ENCODE measurements at regions not wholly inside any gene's neighbourhood (a gene's known extent, or its start where the extent isn't known, plus 50 kb on each side); places are given as distances from the start of the nearest gene placed in this dataset.

DNA sequence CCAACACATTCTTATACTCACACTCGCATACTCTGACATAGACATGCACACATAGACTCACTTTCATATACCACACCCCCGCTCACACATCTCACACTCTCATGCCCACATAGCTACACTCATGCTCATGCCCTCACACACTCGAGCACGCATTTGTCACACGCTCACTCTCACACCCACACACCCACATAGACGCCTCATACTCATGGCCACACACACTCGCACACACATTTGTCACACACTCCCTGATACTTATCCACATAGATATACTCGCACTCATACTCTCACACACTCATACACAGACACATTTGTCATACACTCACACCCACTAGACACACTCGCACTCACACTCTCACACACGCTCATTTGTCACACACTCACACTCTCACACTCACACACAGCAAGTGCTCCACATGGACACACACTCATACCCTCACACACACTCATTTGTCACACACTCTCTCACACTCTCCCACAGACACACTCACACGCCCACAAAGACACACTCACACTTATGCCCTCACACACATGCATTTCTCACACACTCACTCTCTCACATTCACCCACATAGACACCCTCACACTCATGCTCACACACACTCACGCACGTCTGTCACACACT lies 50.9 kb downstream of the TNP1 start:
- no peak for DNase-seq (ENCODE audit: low spot score)

DNA sequence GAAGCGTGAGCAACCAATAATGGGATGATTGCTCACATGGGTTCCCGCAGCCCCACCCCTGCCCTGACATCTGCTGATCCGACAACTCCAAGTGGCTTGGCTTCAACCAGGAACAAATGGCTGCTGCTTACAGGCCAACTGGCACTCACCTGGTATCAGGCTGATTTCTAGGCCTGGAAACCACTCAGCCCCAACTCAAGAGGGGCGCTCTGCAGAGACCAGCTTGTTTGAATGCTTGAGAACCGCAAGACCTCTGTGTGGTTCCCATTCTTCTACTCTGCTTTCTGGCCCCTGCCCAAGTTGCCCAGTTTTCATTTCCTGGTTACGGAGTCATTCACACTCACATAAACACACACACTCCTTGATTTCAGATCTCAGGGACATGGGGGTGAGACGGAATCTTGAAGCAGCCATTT lies 52.0 kb downstream of the TNP1 start:
- no peak for DNase-seq (ENCODE audit: low spot score)

DNA sequence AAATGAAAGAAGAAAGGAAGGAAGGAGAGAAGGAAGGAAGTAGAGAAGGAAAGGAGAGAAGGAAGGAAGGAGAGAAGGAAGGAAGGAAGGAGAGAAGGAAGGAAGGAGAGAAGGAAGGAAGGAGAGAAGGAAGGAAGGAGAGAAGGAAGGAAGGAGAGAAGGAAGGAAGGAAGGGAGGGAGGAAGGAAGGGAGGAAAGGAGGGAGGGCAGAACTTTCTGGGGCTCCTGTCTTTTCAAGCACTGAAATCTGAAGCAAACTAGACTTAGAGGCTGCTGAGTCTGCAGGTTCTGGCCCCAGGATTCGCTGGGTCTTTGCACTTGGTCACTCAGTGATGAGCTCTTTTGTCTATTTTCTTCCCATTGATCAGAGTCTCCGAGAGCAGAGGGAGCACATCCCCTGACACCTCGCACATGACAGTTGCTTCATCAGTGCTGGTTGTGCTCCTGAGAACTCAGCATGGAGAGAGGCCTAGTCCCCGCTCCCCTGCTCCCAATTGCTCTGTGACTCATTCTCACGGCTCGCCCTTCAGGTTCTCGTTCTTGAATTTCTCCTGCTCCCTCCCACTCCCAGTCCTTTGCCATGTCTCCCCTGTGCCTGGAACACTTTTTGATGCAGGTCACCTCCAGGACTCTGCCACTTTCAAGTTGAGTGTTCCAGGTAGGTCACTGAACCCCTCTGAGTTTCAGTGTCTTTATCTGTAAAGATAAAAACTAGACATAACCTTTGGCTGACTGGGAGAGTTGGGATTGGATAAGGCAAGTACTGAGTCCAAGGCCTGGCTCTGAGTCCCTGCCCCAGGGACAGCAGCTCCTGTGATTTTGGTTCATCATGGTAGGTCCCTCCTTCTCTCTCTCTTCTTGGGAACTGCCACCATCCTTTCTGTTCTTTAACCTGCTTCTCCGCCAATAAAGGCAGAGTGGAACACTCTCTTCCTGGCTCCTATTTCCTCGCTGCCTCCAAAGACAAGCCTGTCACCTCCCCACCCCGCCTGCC lies 55.2 kb downstream of the TNP1 start:
- DNase-seq (ENCODE audit: low spot score), result no peak

DNA sequence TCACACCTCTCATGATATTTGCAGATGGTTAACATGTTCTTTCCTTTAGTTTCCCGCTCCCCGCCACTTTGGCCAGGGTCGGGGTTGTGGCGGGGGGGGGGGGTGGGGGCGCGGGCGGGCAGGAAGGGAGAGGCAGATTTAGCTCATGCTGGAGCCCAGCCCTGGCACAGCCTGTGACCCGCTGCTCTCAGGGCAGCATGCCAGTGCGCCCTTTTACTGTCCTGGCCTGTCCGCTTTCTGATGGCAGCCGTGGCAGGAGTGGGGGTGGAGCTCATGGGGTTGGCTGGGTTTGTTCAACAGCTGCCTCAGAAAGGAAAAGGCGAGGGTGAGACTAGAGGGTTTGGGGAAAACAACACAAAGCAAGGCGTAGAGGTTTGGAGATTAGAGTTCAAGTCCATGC lies 56.1 kb downstream of the TNP1 start:
- no peak for DNase-seq (ENCODE audit: low spot score)

DNA sequence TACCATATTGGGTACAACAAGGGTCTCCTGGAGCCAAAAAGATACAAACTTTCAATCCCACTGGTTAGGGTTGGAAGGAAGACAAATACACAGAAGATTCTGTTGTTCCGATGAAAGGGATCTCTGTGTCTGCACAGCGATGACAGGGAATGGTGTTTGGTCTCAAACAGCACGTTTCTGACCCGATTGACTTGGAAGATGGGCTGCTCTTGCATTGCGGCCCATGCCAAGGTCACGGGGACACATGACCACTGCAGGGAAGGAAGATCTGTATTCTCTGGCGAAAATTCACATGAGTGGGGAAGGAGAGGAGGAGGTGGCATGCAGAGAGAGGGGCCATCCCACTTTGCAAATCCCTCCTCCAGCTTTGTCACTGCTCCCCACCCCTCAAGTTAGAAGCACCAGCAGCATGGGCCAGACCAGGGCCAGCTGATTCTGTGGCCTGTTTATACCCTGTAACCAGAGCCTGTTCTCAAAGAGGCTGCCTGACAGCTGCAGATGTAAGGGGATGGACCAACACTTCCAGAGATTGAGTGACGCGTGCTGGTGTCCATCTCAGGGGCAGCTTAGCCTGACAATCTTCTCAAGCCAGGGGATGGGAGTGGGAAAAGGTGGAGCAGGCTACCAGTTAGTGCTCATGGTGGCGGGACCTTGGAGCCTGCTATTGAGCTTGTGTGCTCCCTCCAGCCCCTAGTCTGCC lies 57.2 kb downstream of the TNP1 start:
- DNase-seq (ENCODE audit: low spot score), result no peak

DNA sequence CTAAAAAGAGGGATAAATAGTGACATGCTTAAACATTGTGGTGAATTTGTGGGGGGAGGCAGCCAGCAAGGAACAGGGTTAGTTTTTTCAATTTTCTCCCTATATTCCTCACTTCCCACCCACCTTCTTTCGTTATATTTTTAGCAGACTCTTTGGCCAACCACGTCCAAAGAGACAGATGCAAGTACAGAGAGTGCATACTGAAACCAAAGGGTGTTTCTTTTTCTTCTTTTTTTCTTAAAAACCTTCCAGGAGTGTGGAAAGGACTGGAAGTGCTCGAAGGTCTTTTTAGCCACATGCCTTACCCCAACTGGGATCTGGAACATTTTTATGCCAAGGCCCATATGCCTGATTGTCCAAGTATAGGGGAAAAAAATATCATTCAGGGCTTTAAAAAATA lies 59.0 kb downstream of the TNP1 start:
- no peak for DNase-seq (ENCODE audit: low spot score)

DNA sequence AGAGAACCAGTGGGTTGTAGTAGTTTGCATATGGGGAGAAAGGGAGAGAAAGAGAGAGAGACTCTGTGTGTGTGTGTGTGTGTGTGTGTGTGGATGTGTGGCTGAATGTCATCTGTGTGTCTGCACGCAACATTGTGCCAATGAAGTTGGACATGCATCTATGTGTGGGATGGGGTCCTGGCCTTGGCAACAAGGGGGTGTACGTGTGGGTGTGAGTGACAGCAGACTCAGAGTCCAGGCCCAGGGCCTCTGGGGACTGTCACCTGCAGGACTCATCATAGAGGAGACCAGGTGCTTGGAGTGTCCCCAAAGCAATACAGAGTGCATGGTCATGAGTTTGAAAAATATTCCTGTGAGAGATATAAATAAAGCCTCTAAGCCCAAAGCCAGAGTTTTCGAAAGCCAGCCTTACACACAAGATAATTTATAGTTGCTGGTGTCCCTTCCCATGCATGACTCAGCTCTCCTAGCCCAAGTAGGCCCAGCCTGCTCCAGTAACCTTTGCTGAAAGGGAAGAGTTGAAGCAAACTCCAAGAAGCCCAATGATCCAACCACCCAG lies 59.9 kb downstream of the TNP1 start:
- DNase-seq (ENCODE audit: low spot score), result no peak

DNA sequence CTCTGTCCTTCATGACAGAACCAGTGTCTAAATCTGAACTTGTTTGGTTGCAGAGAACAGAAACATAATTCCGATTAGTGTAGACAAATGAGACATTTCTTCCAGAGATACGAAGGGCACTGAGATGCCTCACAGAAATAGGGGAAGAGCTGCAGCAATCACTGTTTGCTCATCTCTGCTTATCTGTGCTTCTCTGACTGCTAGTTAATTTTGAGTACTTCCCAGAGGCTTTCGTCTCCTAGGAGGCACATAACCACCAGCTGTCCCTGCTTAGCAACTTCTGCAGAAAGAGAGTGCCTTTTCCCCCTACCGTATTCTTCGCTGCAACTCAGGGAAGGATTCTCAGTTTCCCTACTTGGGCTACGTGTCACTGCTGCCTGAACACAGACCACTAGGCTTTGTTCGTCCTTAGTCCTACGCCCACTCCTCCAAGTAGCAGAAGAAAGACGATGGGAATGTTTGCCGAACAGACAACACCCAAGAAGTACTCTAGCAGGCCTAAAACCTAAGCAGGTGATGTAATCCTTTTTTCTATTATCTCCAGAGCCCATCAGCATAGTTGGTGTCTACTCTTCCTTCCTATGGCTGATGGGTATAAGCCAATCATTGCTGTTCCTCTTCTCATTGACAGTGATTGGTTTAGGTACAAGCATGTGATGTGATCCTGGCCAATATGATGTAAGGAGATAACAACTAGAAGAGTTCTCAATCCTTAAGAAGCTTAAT lies 63.6 kb downstream of the TNP1 start:
- no peak for DNase-seq (ENCODE audit: low spot score)

DNA sequence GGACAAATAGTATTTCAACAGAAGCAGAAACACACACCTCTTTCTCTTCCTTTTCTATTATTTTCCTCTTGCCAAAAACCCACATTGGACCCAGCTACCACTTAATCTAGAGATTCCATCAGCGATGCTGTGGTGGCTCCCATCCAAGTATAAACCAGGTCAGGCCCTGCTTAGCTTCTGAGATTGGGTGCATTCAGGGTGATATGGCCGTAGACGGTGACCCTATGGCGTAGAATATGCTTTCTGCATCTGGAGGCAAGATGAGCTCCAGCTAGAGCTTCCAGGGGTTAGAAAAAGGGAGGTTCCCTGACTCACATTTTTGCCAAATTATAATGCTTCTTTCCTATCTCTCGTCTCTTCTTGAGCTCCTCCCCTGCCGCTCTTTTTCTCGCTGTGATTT lies 66.5 kb downstream of the TNP1 start:
- no peak for DNase-seq (ENCODE audit: low spot score)

DNA sequence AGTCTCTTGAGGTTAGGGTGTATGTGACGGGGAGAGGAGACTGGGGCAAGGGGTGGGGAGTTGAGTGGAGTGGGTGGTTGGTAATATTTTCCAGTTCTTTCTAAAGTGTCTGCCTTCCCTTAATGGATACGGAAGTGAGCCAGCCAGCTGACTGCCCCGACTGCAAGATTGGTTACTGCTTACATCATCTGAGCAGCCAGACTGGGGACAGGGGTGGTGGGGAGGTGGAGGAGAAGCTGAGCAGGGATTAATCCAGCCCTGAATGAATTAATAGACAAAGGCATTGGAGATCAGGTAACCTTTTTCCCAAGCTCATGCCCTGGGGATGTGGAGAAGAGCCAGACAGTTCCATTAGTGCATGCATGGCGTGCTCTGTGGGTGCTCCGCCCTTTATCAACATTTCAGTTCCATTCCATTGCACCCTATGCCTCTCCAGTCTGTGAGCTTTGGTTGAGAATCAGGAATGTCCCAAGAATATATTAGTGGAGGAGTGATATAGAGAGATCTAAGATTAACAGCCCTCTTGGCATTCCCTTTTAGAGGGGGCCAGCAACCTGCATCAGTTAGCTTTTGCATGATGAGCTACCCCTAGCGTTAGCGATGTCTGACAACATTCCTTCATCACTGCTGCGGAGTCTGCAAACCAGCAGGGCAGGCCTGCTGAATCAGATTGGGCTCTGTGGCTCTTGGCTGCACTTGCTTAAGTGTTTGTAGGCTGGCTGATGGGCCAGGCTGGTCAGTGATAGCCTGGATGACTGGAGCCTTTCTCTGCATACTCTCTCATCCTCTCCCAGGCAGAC lies 67.4 kb downstream of the TNP1 start:
- DNase-seq (ENCODE audit: low spot score), result no peak

DNA sequence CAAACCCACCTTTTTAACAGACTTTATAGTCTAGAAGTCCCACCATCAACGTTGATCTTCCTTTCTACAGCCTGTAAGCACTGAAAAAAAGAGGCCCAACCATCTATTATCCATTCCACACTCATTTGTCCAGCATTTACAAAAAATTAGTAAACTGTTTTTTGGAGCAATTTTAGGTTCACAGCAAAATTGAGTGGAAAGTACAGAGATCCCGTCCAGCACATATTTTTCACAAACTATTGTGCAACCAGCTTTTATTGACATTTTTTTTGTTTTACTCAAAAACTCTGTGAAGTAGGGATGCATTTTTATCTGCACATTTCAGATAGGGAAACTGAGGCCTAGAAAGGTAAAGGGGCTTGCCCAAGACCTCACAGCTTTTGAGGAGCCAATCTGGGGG lies 68.6 kb downstream of the TNP1 start:
- DNase-seq (ENCODE audit: low spot score), result no peak

DNA sequence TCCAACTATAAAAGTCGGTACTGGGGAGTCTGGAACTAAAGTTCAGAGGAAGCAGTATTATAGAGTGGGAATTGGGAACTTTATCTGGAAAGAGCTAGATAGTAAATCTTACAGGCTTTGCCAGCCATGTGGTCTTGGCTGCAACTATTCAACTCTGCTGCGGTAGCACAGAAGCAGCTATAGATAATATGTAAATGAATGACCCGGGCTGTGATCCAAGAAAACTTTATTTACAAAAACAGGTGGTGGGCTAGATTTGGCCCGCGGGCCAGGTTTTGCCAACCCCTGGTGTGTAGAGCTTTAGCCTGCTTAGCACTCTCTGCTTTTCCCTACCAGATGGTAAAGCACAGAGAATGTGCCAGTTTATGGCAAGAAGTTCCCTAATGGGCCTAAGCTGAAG lies 70.8 kb downstream of the TNP1 start:
- DNase-seq (ENCODE audit: low spot score), result no peak

DNA sequence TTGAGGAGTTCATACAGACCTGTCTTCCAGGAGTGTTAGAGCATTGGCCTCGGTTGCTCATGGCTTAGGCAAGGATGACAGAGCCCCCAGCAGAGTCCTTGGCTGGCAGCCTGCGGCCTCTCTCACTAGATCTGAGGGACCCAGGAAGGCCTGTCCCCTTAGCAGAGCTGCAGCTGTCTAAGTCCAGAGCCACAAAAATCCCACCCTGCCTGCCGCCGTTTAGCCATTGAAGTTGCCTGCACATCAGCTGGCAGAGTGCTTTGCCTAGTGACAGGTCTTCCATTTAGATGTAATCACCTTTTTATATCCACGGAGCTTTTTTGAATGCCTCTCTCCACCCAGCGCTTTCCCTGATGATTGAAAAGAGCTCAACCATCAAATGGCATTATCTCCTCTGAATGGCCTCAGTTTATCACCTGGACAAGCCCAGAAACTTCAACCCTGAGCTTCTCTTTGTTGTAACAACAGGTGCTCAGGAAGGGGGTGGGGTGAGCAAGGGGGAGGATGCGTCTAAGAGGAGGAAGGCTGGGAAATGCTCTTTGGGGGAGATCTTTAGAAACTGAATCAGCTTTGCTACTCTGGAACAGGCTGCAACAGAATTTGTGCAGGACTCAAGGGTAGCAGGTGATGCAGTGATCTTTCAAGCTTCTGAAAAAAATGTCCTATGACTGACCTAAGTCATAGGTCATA lies 71.9 kb downstream of the TNP1 start:
- DNase-seq (ENCODE audit: low spot score), result no peak

DNA sequence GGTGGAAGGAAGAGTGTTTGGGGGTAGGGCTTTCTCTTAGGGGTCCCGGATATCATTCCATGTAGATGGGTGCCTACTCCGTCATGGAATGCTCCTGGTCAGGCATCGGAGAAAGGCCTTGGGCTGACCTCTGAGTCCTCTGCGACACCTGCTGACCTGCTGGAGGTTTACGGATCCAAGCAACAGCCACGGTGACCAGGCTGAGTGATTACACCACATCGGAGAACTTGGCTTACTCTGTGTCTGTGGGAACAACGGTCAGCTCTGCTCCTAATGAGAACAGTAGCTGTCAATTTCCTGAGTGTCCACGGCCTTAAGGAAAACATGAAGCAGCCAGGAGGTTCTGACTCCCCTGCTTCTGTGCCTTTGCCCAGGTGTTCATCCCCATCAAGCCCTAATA lies 73.2 kb downstream of the TNP1 start:
- DNase-seq (ENCODE audit: low spot score), result no peak

DNA sequence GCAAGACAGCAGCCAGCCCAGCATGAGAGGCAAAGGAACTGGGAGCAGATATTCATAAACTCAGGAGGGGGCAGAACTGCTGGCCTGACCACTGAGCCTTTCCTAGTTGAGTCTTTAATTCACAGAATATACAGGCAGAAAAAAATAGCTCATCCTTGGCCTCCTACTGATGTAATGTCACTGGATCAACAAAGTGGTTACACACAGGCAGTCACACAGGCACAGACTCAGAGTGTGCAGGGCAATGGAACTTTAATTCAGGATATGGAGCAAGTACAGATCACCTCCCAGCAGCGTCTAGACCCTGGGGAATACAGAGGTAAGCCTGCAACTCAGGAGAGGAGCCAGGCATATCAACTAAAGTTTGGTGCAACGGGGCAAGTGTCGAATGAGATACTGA lies 75.4 kb downstream of the TNP1 start:
- no peak for DNase-seq (ENCODE audit: low spot score)

DNA sequence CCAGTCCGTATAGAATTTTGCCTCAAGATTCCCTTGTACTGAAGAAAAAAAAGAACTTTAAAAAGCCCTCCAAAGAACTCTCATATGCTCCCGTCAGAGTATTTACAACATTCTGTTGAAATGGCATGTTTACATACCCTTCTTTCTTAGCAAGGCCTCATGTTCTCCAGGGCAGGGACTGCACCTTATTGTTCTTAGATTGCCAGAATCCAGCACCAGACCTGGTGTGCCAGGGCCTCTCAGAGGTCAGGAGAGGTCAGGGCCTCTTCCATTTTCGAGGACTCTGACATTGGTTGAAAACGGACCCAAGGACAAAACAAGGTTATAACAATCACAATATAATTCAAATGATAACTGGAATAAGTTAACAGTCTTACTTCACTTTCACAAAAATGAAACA lies 78.2 kb downstream of the TNP1 start:
- no peak for DNase-seq (ENCODE audit: low spot score)

DNA sequence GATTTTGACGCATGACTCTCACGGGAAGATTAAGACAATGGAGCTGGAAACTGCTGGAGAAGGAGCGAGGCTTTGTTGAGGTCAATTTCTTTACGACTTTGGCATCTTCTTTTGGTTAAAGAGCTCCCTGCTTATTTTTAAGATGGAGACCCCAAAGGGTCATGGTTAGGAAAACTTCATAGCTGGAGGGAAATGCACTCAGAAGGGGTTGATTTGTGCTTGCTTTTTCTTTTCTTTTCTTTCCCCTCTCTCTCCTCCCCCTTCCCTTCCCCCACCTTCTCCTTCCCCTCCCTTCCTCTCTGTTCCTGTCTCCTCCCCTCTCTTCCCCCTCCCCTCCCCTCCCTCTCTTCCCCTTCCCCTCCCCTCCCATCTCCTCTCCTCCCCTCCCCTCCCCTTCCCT lies 79.0 kb downstream of the TNP1 start:
- DNase-seq (ENCODE audit: low spot score), result no peak

DNA sequence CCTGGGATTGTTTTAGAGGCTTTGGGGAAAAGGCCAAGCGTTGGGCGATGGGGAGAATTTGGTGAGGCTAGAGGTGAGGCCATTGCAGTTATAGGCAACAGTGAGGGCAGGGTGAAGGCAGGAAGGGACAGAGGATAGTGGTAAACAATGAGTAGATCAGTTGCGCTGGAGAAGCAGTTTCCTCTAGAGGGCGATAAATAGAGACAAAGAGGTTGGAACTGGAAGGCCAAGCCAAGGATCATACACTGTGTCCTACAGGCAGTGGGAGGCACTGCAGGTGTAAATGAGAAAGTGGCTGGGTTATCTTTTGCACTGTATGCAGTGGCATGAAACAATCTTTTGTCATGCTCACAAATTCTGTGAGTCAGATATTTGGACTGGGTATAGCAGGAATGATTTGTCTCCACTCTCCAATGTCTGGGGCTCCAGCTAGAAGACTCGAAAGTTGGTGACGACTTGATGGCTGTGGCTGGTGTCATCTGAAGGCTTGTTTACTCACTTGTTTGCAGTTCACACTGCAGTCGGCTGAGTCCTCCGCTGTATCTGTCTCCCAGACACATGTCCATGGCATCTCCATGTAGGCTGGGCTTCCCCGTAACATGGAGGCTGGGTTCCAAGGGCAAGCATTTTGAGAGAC lies 82.1 kb downstream of the TNP1 start:
- peak; percentile 95 for DNase-seq (ENCODE audit: low spot score)

DNA sequence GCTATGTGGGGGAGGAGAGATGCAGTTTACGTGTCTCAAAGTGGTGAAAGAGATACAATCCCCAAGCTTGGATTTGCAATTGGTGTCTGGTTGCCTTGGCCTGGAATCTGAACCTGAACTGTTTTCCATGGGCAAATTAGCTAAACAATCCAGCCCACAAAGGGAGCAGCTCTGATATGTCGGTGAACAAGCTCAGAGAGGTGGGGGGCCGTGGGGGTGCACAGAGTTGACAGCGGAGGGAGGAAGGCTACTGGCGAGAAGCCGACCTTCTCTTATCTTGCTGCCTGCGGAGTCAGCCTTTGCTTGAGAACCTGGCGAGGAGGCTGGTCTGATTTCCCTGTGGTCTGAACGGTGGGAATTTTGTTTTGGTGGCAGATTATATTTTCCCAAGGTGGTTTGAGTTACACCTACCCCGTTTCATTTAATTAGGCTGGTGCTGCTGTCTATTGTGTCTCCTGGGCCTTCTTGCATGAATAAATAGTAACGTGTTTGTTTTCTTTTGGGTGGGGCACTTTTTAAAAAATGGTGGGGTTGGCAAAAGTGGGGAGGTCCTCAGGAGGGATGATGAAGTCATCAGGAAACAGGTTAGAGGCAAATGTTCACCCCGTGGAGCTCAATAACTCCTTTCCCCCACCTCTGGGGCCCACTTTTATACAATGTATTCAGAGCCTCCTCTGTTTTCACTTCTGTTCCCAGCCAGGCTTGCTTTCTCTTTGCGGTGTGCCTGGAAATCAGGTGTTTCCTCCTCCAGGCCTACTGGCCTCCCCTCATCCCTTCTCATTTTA lies 80.9 kb upstream of the IGFBP5 start:
- no peak for DNase-seq (ENCODE audit: low spot score)
